ENCODE measurements at regions not wholly inside any gene's neighbourhood (a gene's known extent, or its start where the extent isn't known, plus 50 kb on each side); places are given as distances from the start of the nearest gene placed in this dataset.

- no peak for FAIRE-seq
These were observed 49.9 kb upstream of the SLC6A11 start for GRCh38 chr3:10766049-10766705.

All from endometrium (tissue), 2 donors.